NCI-H128 (cell line): ENCODE measurements at regions not wholly inside any gene's neighbourhood (a gene's known extent, or its start where the extent isn't known, plus 50 kb on each side); places are given as distances from the start of the nearest gene placed in this dataset.
"Not testable (repeated sequence)": the region's sequence is repeated elsewhere in the genome, so short reads cannot be mapped to it uniquely, and the experiment has no call there.

Experiments used
- DNase-seq: peaks from one replicate; lab custom pipeline; 2025; ENCODE audit not compliant: unreplicated experiment; lab: John Stamatoyannopoulos, UW

DNA sequence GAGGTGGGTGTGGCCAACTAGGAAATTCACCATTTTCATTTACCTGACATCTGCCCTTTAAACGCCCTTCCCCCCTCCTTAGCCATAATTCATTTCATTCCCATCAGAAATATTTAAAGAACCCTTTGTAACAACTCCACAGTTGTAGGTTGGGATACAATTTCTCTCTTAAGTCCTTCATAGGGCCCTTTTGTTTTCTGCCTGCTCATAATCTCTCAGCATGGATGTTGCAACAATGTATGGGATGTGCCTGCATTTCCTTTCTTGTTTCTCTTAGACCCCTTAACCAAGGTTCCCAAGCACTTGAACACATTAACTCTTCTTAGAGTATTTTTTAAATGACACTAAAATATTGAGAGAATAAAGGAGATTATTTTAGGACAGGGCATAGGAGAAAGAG, 51.7 kb upstream of the MYO10 start:
- no peak for DNase-seq

GRCh38 chr5:16990817-16991520, 54.9 kb upstream of the MYO10 start:
- DNase-seq, result not testable (repeated sequence)

DNA sequence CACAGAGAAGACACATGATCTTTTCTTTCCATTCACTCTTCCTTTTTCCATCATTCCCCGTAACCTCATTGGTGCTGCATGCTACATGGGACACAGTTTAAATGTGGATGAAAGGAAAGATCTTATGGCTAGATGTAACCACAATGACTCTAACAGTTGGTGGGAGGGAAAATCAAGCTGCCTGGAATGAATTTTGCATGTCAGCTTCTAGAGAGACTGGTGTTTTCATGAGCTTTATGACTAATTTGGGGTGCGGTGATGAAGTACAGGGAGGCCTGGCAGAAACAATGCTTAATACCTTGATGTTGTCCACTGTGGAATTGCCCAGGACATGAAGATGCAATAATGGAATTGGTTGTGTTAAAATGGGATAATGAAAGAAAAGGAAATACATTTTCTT, 55.9 kb upstream of the MYO10 start:
- no peak for DNase-seq

DNA sequence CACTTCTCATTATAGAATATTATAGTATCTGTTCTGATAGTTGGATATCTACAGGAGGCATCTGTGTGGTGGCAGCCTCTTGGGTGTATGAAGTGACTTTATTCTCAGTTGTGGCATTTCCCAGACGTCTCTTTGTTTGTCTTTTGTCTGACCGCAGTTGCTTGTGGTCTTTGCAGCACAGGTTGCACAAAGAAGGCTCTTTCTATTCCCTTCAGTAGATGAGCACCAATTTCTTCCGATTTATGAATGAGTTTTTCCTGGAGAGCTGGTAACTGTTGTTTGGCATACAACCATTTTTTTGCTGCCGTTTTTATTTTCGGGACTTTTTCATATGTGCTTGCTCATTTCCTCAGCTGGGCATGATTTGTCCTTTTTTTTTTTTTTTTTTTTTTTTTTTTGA, 56.4 kb upstream of the MYO10 start:
- DNase-seq, result no peak

DNA sequence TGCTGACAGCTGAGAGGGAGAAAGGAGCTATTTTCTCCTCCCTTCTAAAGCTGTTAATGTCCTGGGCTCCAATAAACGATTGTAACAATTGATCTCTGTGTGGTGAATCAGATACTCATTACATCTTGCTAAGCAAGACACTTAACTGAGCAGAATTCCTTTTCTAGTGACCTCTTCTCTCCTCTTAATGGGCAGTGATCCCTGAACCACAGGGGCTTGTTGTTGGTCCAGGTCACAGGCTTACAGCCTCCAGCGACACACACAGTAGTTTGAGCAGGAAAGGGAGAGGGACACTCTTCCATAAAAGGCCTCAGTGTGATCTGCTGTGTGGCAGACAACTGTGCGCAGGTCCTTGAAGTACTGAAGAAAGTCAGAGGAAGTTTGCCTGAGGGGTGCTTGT, 58.5 kb upstream of the MYO10 start:
- no peak for DNase-seq

DNA sequence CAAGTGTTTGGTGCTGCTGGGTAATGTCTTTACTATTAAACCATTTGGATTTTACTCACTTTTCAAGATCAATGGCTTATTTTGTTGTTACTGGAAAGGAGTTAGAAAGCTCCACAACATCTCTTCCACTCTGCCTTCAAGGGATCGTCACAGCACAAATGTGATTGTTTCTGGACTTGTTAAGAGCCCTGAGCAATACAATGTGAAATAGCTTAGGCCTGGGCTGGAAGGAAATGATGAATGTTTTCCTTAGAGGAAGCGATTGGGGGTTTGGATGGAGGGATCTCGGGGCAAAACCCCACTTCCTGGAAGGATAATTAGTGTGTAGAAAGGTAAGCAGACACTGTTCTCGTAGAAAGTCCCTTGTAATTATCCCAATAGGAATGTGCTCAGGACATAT, 59.3 kb upstream of the MYO10 start:
- no peak for DNase-seq

DNA sequence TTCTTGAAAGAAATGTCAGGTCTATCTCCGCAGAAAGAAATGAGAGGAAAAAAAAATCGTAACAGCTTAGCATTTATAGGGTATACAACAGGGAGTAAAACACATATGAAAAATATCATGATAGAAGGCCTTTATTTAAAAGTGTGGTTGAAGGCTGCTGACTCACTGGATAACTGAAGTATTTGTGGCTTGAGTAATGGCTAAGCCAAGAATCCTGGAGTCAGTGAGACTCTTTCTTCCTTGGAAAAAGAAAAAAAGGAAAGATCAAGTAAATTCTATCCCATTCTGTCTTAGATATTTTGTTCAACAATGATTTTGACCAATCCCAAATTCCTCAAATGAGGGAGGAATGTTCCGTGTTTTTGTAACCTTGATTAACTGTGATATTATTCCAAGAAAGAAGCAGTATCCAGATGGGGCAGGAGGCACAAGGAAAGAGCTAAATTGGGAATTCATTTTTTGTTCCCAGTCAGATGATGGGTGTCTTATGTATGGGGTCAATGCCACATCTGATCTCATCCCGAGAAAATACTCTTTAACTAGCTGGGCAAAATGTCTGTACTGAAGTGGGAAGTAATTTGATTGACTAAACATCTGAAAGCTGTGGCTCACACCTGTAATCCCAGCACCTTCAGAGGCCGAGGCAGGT, 64.3 kb upstream of the MYO10 start:
- DNase-seq, result no peak

GRCh38 chr5:17001428-17001827, 65.3 kb upstream of the MYO10 start:
- DNase-seq, result no peak

DNA sequence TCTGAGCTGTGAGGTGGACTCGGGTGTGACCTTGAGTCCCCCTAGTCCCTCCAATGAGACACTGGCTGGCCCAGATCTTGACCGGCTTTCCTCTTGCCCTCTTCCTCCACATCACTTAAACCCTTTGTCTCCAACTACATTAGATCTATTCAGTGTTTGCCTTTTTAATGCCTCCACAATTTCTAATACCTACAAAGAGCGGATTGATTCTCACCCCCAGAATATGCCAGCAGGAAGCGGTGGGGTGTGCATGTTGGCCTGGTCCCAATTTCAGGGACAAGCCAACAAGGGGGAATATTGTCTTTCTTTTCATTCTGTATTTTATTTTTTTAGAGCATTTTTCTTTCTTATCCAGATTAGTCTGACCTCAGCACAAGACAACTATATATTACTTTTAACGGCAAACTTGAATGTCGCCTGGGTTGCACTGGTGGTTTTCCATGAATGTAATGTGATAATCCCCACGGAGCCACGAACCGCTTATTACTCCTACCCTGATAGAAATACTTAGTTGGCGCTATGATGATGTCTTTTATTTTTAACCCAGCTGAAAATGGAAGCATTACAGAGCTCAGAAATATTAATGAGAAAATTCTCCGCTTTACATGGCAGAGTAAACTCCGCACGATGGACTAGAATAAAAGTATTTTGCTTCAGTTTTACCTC, 68.5 kb upstream of the MYO10 start:
- DNase-seq, result no peak

- no peak for DNase-seq
Observed at GRCh38 chr5:17005107-17005828, 69.2 kb upstream of the MYO10 start.

- DNase-seq, result no peak
Observed at GRCh38 chr5:17012289-17012688, 76.2 kb upstream of the MYO10 start.

DNA sequence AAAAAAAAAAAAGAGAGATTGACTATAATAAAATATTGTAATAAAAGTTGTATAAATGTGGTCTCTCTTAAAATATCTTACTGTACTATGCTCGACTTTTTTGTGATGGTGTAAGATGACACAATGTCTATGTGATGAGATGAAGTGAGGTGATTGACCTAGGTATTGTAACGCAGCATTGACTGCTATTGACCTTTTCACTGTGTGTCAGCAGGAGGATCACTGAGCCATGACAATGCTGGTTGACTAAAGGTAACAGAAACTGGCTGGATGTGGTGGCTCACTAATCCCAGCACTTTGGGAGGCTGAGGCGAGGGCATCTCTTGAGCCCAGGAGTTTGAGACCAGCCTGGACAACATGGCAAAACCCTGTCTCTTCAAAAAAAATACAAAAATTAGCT, 78.6 kb upstream of the MYO10 start:
- no peak for DNase-seq

DNA sequence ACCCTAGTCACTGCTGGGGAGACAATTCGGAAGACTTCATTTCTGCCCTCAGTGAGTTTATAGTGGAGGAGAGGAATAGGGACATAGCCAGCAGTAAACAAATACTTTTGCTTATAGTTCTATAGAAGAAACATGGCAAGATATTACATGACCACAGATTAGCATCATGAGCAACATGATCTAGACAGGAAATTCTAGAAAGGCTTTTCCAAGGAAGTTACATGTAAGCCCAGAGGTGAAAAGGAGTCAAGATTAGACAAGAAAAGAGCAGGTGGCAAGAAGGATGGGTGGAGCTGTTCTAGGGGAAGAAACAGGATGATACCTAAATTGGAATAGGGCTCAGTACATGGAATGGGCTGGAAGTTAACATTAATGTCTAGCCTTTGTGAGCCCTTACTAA, 82.8 kb upstream of the MYO10 start:
- DNase-seq, result no peak

DNA sequence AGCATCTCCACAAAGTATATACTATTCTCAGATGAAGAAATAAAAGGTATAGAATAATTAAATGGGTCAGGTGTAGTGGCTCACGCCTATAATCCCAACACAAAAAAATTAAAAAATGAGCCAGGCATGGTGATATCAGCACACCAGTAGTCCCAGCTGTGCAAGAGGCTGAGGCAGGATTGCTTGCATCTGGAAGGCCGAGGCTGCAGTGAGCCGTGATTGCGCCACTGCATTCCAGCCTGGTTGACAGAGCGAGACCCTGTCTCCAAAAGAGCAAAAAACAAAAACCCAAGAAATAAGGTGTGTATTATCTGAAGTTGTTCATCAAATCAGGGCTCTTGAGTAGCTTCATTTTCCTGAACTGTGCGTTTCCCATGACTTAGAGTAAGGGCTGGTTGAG, 83.2 kb upstream of the MYO10 start:
- DNase-seq, result no peak

- no peak for DNase-seq
Observed at GRCh38 chr5:17020678-17021601, 84.9 kb upstream of the MYO10 start.

- no peak for DNase-seq
Observed at GRCh38 chr5:17021602-17021932, 85.5 kb upstream of the MYO10 start.

DNA sequence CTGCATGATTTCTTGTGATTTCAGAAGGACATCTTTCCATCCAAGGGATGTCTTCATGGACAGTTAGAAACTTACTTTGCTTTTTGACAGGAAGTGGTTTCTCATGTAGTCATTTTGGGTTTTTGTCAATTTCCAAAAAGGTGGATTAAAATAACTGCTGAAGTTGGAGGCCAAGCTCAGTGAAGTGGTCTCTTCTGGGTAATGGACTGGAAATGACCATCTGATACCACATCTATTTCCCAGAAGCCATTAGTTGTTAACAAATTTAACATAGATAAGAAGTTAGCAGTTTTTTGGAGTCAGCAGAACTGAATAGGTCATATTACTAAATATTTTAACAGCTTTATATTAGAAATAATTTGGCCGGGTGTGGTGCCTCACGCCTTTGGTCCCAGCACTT, 86.2 kb upstream of the MYO10 start:
- DNase-seq, result no peak

DNA sequence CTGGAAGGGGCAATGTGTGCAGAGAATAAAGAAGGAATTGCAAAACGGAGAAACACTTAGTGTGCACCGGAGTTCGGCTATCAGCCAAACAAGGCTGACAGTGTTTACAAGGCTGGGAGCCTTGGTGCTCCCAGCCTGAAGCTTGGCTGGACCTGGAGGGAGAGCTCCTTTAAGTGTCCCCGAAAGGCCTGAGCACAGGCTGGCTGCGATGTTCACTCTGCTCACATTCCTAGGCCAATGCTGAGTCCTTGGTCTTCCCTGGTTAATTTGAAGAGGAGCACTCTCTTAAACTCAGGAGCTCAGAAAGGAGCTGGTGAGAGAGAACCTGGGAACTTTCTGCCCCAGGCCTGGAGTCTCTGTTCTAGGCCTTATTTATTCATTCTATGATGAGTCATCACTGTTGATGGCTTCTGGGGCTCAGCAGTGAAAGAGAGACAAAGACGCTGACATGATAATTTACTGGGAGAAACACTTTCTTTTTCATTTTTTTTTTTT, 88.6 kb upstream of the MYO10 start:
- DNase-seq, result no peak

DNA sequence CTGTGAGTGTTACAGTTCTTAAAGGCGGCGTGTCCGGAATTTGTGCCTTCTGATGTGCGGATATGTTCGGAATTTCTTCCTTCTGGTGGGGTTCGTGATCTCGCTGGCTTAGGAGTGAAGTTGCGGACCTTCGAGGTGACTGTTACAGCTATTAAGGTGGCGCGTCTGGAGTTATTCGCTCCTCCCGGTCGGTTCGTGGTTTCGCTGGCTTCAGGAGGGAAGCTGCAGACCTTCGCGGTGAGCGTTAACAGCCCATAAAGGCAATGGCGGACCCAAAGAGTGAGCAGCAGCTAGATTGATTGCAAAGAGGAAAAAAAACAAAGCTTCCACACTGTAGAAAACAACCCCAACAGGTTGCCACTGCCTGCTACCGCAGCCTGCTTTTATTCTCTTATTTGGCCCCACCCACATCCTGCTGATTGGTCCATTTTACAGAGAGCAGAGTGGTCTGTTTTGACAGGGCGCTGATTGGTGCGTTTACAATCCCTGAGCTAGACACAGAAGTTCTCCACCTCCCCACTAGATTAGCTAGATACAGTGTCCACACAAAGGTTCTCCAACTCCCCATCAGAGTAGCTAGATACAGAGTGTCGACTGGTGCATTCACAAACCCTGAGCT, 95.7 kb upstream of the MYO10 start:
- not testable (repeated sequence) for DNase-seq

DNA sequence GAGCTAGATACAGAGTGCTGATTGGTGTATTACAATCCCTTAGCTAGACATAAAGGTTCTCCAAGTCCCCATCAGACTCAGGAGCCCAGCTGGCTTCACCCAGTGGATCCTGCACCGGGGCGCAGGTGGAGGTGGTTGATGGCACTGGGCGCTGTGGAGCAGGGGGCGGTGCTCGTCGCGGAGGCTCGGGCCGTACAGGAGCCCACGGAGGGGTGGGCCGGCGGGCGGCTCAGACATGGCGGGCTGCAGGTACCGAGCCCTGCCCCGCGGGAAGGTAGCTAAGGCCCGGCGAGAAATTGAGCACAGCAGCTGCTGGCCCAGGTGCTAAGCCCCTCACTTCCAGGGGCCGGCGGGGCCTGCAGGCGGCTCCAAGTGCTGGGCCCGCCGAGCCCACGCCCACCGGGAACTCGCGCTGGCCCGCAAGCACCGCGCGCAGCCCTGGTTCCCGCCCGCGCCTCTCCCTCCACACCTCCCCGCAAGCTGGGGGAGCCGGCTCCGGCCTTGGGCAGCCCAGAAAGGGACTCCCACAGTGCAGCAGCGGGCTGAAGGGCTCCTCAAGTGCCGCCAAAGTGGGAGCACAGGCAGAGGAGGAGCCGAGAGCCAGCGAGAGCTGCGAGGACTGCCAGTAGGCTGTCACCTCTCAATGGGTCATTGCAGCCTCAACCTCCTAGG, 96.4 kb upstream of the MYO10 start:
- DNase-seq, result not testable (repeated sequence)
